PC-3 (cell line): ENCODE measurements at regions not wholly inside any gene's neighbourhood (a gene's known extent, or its start where the extent isn't known, plus 50 kb on each side); places are given as distances from the start of the nearest gene placed in this dataset.
"Not testable (repeated sequence)": the region's sequence is repeated elsewhere in the genome, so short reads cannot be mapped to it uniquely, and the experiment has no call there.

Experiments used
- ATAC-seq: fragments of 200-7000 bp; cut with Tn5 transposase; 2 replicates; pipeline ENCODE4 v1.9.1; 2020; ENCODE audit warnings: mild to moderate bottlenecking, moderate library complexity
- BruUV-seq: library from RNA; stranded (reverse); fragments of 400-500 nt; replicated peaks from 2 replicates; lab custom pipeline; 2021; lab: Mats Ljungman, UMichigan
- CTCF ChIA-PET: fragments of 300-600 bp; sonication (Branson Sonifier 250); formaldehyde crosslinking; loops from one replicate; lab custom pipeline; 2022; ENCODE audit warnings: antibody characterized with exemption; lab: Charles Lee
- POLR2A ChIA-PET: fragments of 300-600 bp; sonication (Branson Sonifier 250); formaldehyde crosslinking; loops from one replicate; lab custom pipeline; 2022; ENCODE audit warnings: antibody characterized with exemption; ENCODE audit not compliant: unreplicated experiment; lab: Charles Lee
- DNase-seq: peaks from one replicate; pipeline ENCODE4 v3.0.0-alpha.2; 2015
- H2AFZ ChIP-seq: fragments of 300-600 bp; sonication (generic); 2 replicates; pipeline ENCODE4 v1.6.0; 2016; ENCODE audit warnings: antibody characterized with exemption, low read length
- H3F3A ChIP-seq: fragments of 300-600 bp; sonication (generic); one replicate; pipeline ENCODE4 v1.6.0; 2017; ENCODE audit warnings: antibody characterized with exemption, low read length, control low read depth, mild to moderate bottlenecking; ENCODE audit not compliant: unreplicated experiment
- H3K27ac ChIP-seq: fragments of 300-600 bp; sonication (generic); 2 replicates; pipeline ENCODE4 v1.5.1; 2016; ENCODE audit warnings: mild to moderate bottlenecking, low read length
- H3K27me3 ChIP-seq: fragments of 300-600 bp; sonication (generic); 2 replicates; pipeline ENCODE4 v1.6.1; 2016; ENCODE audit warnings: low read length, mixed read lengths
- H3K36me3 ChIP-seq: fragments of 300-600 bp; sonication (generic); 2 replicates; pipeline ENCODE4 v1.6.1; 2016; ENCODE audit warnings: low read depth, mixed run types, low read length, mixed read lengths
- H3K4me1 ChIP-seq: fragments of 300-600 bp; sonication (generic); 2 replicates; pipeline ENCODE4 v1.5.1; 2016; ENCODE audit warnings: low read length; ENCODE audit not compliant: insufficient read depth
- H3K4me2 ChIP-seq: fragments of 300-600 bp; sonication (generic); 2 replicates; pipeline ENCODE4 v1.6.0; 2016; ENCODE audit warnings: low read length
- H3K4me3 ChIP-seq: fragments of 300-600 bp; sonication (generic); 2 replicates; pipeline ENCODE4 v1.5.1; 2016; ENCODE audit warnings: mild to moderate bottlenecking, low read length, mixed read lengths
- H3K79me2 ChIP-seq: fragments of 300-600 bp; sonication (generic); 2 replicates; pipeline ENCODE4 v1.6.1; 2017; ENCODE audit warnings: low read length, mixed read lengths
- H3K9ac ChIP-seq: fragments of 300-600 bp; sonication (generic); 2 replicates; pipeline ENCODE4 v1.6.0; 2016; ENCODE audit warnings: mild to moderate bottlenecking, low read length
- H3K9me2 ChIP-seq: fragments of 300-600 bp; sonication (generic); replicated peaks from 2 replicates; pipeline ENCODE4 v1.6.1; 2016; ENCODE audit warnings: mixed run types, low read length, mixed read lengths
- H3K9me3 ChIP-seq: fragments of 300-600 bp; sonication (generic); 2 replicates; pipeline ENCODE4 v1.6.1; 2016; ENCODE audit warnings: low read length, mixed read lengths
- H4K20me1 ChIP-seq: fragments of 300-600 bp; sonication (generic); 2 replicates; pipeline ENCODE4 v1.6.1; 2016; ENCODE audit warnings: low read length, mixed read lengths
- intact Hi-C: fragments of 100-400 bp; cut with micrococcal nuclease; formaldehyde crosslinking; loops from 2 replicates; pipeline ENCODE4 v1.9.0; 2023

- H3K4me2 ChIP-seq, intact Hi-C loops, POLR2A ChIA-PET, H2AFZ ChIP-seq, BruUV-seq, H3K27me3 ChIP-seq, ATAC-seq, H3K79me2 ChIP-seq, H3F3A ChIP-seq, DNase-seq, H3K9me3 ChIP-seq, H3K9me2 ChIP-seq, H3K4me1 ChIP-seq, H3K4me3 ChIP-seq, CTCF ChIA-PET, H4K20me1 ChIP-seq, H3K27ac ChIP-seq, H3K36me3 ChIP-seq, H3K9ac ChIP-seq: not testable (repeated sequence)
These were observed 59.5 kb upstream of the FAM90A26 start for GRCh38 chr4:9110700-9111099.

GRCh38 chr4:9103148-9103524 lies 67.1 kb upstream of the FAM90A26 start:
- H3K9ac ChIP-seq, DNase-seq, H3K4me3 ChIP-seq, H3K4me1 ChIP-seq, H3K79me2 ChIP-seq, intact Hi-C loops, H3K9me2 ChIP-seq, H2AFZ ChIP-seq, ATAC-seq, BruUV-seq, POLR2A ChIA-PET, H3K9me3 ChIP-seq, H3F3A ChIP-seq, H3K4me2 ChIP-seq, H3K27ac ChIP-seq, H3K27me3 ChIP-seq, H3K36me3 ChIP-seq, CTCF ChIA-PET, H4K20me1 ChIP-seq: not testable (repeated sequence)

GRCh38 chr4:9102471-9103147 lies 67.6 kb upstream of the FAM90A26 start:
- intact Hi-C loops, H3K27me3 ChIP-seq, BruUV-seq, ATAC-seq, H3K4me1 ChIP-seq, H3K9ac ChIP-seq, H3K9me2 ChIP-seq, CTCF ChIA-PET, POLR2A ChIA-PET, H3K4me2 ChIP-seq, H3K36me3 ChIP-seq, H3K79me2 ChIP-seq, H2AFZ ChIP-seq, H3K4me3 ChIP-seq, H3K27ac ChIP-seq, H3K9me3 ChIP-seq, H4K20me1 ChIP-seq, H3F3A ChIP-seq: not testable (repeated sequence)
- peak; percentile 62 for DNase-seq

- H3F3A ChIP-seq, H3K4me3 ChIP-seq, H3K27me3 ChIP-seq, H3K9me3 ChIP-seq, H3K9me2 ChIP-seq, H3K79me2 ChIP-seq, ATAC-seq, H2AFZ ChIP-seq, CTCF ChIA-PET, intact Hi-C loops, DNase-seq, H3K4me1 ChIP-seq, H3K9ac ChIP-seq, H3K36me3 ChIP-seq, H3K27ac ChIP-seq, H4K20me1 ChIP-seq, H3K4me2 ChIP-seq, POLR2A ChIA-PET, BruUV-seq: not testable (repeated sequence)
These were observed 73.9 kb upstream of the FAM90A26 start for GRCh38 chr4:9096330-9096729.

- H3K4me3 ChIP-seq, H3K9ac ChIP-seq, H3K4me2 ChIP-seq, DNase-seq, H3K36me3 ChIP-seq, H2AFZ ChIP-seq, intact Hi-C loops, H3K9me3 ChIP-seq, H4K20me1 ChIP-seq, ATAC-seq, H3K27me3 ChIP-seq, BruUV-seq, H3K27ac ChIP-seq, H3K79me2 ChIP-seq, H3K9me2 ChIP-seq, POLR2A ChIA-PET, H3K4me1 ChIP-seq, H3F3A ChIP-seq, CTCF ChIA-PET: not testable (repeated sequence)
These were observed 91.4 kb upstream of the FAM90A26 start for GRCh38 chr4:9078796-9079195.

GRCh38 chr4:9076974-9077373 lies 93.2 kb upstream of the FAM90A26 start:
- H3K27me3 ChIP-seq, BruUV-seq, H3F3A ChIP-seq, ATAC-seq, H3K4me1 ChIP-seq, H3K4me3 ChIP-seq, H3K36me3 ChIP-seq, H3K9me2 ChIP-seq, H3K4me2 ChIP-seq, CTCF ChIA-PET, H3K9ac ChIP-seq, POLR2A ChIA-PET, H4K20me1 ChIP-seq, intact Hi-C loops, DNase-seq, H2AFZ ChIP-seq, H3K79me2 ChIP-seq, H3K9me3 ChIP-seq, H3K27ac ChIP-seq: not testable (repeated sequence)

GRCh38 chr4:9076486-9076885 lies 93.7 kb upstream of the FAM90A26 start:
- CTCF ChIA-PET, ATAC-seq: not testable (repeated sequence)

More at GRCh38 chr4:9076486-9076885, 93.7 kb upstream of the FAM90A26 start:
- H3K79me2 ChIP-seq, H3K4me3 ChIP-seq, H3K9ac ChIP-seq, H3F3A ChIP-seq, intact Hi-C loops, H3K4me2 ChIP-seq, H4K20me1 ChIP-seq, H3K4me1 ChIP-seq, H3K9me2 ChIP-seq, H3K36me3 ChIP-seq, H2AFZ ChIP-seq, DNase-seq, POLR2A ChIA-PET, H3K9me3 ChIP-seq, H3K27ac ChIP-seq, H3K27me3 ChIP-seq, BruUV-seq: not testable (repeated sequence)
